HG03558 (cell line): ENCODE measurements at regions not wholly inside any gene's neighbourhood (a gene's known extent, or its start where the extent isn't known, plus 50 kb on each side); places are given as distances from the start of the nearest gene placed in this dataset.
A peak's percentile ranks its signal among the peaks of the same experiment; 100 is the strongest.

Source experiments
- ATAC-seq: cut with Tn5 transposase; IDR thresholded peaks from one replicate; pipeline ENCODE4 v1.9.1; 2021; ENCODE audit warnings: moderate number of reproducible peaks; ENCODE audit not compliant: unreplicated experiment; ENCODE audit errors: extremely low read depth

DNA sequence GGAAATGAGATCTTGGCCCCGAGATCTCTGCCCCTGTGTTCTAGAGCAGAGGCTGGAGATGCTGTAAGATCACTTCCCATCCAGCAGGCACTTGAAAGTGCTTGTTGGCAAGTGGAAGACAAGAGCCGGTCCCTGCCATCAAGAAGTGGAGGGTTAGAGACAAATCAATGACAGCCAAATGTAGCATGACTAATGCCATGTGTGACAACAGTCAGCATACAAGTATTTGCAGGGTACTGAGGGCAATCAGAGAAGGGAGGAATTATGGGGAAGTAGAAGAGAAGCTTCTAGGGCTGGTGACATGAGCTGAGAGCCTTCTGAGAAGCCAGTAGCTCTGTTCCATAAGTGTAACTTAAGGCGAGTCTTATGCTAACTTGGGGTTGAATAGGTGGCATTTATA lies 58.6 kb downstream of the TMEM17 start:
- ATAC-seq = no peak

GRCh38 chr2:62446491-62446890 lies 59.5 kb downstream of the TMEM17 start:
- no peak for ATAC-seq

DNA sequence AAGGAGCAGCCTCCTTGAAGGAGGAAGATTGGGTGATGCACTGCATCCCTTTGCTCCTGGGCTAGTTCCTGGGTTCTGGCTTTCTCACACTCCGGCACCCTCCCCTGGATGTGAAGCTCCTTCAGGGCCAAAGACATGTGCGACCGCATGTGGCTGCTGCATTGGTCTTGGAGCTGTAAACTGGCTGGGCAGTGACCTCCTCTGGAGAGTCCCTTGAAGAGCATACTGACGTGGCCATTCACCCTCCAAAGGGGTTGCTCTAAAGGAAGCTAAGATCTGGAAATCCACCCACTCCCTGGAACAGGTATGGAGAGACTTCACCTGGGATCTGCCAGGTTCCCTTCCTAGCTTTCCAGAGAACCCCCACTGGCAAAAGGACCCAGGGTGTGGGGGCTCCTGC lies 62.1 kb downstream of the TMEM17 start:
- no peak for ATAC-seq

GRCh38 chr2:62443471-62443870 lies 62.5 kb downstream of the TMEM17 start:
- ATAC-seq = no peak

GRCh38 chr2:62441824-62442223 lies 64.2 kb downstream of the TMEM17 start:
- ATAC-seq = no peak

DNA sequence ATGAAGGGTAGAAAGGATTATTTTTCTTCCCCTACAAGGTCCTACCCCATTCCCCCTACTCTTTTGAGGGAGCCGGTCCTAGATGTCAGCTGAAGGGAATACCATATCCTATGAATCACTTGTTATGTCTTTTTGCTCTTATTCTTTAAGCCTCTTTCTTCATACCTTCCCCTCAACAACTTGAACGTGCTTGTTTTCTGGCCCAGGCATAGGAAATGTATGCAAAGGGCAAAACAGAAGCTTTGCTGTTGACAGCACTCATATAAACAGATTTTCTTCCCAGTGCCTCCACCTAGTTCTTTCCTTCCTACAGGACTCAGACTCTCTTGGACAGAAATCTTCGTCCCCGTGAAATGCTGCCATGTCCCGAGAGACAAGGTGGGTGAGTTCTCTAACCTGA lies 64.6 kb downstream of the TMEM17 start:
- ATAC-seq = no peak

DNA sequence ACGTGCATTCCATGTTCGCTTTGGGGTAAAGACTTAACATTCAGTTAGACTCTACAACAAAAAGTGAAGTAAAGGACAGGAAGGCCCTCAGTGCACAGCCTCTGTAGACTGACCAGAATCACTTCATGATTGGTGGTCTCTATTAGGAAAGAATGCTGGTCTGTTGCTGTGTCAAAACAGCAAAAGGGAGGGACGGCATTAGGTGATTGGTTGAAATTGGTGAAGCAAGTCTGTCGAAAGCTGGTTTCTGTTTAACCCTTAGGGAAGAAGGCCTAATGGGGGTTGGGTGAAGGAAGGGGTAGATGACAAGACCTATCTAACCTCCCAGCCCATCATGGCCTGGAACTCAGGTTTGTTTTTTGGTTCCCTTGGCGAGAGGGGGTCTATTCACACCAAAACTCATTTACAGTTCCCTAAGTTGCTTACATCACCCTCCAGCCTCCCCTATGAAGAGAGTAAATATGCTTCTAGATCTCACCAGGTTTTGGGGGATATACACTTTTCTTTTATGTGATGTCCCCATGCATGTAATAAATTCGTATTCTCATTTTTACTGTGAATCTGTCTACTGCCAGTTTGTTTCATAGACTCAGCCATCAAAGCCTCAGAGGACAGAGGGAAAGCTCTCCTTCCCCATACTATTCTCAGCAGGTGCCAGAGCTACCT lies 65.6 kb downstream of the TMEM17 start:
- no peak for ATAC-seq

DNA sequence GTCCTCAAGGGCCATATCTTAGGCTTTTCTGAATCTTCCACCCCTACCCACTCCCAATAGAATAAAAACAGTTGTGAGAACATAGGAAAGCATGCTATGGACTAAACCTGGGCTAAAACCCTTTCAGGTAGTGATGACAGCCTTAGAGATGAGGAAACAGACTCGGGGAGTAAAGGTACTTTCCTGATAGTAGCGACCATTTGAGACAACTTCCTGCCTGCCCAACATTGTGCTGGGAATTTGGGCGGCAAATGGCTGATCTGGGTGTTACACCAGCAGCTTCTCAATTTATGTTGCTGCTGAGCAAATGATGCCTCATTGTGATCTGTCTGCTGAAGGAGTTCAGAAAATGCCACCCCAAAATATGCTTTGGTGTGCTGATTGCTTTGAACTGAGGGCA lies 66.6 kb downstream of the TMEM17 start:
- no peak for ATAC-seq

DNA sequence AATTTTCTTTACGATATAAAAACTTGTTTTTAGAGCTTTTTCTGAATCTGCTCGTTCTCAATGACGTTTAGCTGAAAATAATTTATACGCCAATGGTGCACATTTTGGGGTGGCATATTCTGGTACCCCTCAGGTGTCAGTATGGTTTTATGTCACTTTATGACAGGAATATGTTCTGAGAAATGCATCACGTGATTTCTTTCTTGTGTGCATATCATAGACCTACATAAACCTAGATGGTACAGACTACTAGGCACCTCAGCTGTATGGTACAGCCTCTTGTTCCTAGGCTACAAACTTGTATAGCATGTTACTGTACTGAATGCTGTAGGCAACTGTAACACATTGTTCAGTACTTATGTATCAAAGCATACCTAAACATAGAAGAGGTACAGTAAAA lies 68.2 kb downstream of the TMEM17 start:
- ATAC-seq = no peak

DNA sequence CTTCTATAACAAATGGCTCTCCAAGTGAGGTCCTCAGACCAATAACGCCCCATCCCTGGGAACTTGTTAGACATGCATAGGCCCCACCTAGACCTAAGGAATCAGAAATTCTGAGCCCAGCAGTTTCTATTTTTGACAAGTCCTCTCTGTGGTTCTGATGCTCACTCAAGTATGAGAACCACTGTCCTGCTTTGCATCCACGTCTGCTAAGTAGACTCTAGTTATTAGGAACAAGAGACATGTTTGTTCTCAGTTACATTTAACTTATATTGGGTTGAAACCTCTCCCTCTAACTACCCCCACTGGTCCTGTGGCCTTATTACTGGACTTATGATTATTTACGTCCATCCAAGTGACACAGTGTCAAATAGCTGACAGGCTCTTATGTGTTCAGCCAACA lies 70.3 kb downstream of the TMEM17 start:
- peak; percentile 78 for ATAC-seq

GRCh38 chr2:62432407-62432806 lies 73.6 kb downstream of the TMEM17 start:
- no peak for ATAC-seq

DNA sequence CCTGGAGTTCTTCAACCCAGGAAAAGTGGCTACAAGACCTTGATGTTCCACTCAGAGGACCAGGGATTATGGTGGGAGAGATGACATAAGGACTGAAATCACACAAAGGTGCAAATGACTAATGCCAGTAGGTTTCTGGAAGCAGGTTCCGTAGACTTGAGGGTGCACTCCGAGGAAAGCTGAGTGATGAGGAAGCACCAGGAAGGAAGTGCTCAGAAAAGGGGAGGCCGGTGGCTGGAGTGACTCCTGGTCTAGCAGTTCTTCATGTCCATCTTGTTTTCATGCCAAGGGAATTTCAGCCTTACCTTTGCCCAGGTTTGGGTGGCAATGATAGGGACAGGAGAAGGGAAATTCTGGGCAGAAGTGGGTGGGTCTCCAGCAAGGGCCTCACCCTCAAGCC lies 74.5 kb downstream of the TMEM17 start:
- no peak for ATAC-seq

DNA sequence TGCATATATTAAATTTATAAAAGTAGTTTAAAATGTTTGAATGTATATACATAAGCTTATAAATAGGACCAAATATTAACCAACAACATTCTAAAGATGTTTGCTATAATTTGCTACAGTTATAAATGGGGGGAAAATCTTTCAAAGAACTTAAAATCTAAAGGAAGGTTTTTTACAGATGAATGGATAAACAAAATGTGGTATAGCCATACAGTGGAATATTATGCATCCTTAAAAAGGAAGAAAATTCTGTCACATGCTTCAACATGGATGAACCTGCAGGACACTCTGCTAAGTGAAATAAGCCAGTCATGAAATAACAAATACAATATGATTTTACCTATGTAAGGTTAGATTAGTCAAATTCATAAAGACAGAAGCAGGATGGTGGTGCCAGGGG lies 75.8 kb downstream of the TMEM17 start:
- ATAC-seq = no peak

DNA sequence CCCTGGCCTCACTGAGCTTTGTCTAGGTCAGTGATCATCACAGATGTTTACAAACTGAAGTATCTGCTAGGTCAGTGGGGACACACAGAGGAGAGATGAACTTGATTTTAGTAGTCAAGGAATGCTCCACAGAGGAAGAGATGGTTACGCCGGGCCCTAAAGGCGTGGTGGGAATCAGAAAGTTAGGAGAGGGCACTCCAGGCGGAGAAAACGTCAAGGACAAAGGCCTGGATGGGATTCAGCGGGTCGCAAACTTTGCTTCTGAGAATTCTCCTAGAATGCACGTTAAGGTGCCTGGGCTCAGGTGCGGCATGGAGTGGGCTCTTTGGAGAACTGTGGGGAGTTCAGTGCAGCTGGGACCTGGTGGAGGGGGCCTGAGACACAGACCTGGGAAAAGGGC lies 78.8 kb downstream of the TMEM17 start:
- no peak for ATAC-seq

DNA sequence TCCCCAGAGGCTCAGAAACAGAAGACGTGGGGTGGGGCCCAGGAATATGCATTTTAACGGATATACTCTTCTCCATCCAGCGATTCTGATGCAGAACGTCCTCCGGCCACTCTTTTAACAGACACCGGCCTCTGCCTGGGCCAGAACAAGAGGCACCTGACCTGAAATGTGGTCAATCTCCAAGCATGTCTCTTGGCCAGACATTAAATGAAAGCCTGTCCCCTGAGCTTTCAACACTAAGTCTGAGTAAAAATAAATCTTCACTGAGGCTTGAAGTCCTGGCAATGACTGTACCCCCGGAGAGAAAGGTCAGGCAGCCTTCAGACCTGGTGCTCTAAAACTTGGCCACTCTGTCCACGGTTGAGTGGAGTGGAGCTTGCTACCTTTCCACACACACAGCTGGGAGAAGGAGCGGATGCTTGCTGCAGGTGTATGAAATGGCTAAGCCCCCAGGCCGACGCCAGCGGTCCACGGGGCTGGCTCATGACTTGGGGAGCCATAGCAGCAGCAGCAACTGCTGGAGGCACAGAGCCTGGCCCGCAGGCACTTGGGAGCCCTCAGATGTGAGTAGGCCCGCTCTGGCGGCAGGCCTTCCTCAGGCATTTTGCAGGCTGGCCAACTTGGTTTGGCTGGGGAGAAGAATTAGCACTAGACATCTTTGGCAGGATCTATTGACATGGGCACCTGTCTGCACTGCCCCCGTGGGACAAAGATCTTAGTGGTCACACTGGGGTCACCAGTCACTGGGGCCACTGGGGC lies 79.7 kb downstream of the TMEM17 start:
- no peak for ATAC-seq

DNA sequence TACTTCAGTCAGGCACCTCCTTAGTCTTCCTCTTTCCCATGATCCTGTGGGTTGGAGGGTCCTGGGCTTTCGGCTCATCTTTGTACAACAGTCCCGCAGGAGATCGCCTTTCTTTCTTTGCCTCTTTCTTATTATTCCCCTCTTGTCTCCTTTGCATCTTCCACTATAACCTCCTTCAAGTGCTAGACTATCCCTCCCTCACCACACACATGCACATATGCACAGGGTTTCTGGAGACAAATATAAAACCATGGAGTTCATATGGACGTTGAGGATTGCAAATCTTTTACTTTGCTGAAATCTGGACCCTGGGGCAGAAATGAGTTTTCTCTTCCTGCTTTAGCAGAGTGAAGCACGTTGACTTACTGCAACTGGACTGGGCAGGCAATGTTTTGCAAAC lies 80.3 kb downstream of the TMEM17 start:
- no peak for ATAC-seq

DNA sequence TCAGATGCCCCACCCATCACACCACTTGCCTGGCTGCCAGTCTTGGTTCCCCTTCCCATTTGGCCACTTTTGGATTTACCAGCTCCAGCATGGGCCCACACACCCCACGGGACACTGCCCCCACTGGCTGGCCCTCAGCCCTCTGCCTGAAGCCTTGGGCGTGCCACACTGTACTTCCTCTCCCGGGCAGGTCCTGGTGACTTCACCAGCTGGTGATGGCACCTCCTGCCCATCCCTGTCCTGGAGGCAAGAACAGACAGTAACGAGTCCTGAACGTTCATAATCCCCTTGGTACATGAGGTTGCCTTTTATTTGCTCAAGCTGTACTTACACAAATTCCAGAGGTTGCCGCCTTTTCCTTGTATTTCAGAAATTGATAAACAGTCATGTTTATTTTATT lies 81.1 kb downstream of the TMEM17 start:
- ATAC-seq = no peak

- no peak for ATAC-seq
Observed at GRCh38 chr2:62423883-62424458, 82.0 kb downstream of the TMEM17 start.

- no peak for ATAC-seq
Observed at GRCh38 chr2:62423235-62423634, 82.8 kb downstream of the TMEM17 start.

GRCh38 chr2:62415518-62415917 lies 90.5 kb downstream of the TMEM17 start:
- no peak for ATAC-seq

GRCh38 chr2:62415019-62415431 lies 91.0 kb downstream of the TMEM17 start:
- peak; percentile 52 for ATAC-seq
